ENCODE measurements at regions not wholly inside any gene's neighbourhood (a gene's known extent, or its start where the extent isn't known, plus 50 kb on each side); places are given as distances from the start of the nearest gene placed in this dataset.
A peak's percentile ranks its signal among the peaks of the same experiment; 100 is the strongest.

DNA sequence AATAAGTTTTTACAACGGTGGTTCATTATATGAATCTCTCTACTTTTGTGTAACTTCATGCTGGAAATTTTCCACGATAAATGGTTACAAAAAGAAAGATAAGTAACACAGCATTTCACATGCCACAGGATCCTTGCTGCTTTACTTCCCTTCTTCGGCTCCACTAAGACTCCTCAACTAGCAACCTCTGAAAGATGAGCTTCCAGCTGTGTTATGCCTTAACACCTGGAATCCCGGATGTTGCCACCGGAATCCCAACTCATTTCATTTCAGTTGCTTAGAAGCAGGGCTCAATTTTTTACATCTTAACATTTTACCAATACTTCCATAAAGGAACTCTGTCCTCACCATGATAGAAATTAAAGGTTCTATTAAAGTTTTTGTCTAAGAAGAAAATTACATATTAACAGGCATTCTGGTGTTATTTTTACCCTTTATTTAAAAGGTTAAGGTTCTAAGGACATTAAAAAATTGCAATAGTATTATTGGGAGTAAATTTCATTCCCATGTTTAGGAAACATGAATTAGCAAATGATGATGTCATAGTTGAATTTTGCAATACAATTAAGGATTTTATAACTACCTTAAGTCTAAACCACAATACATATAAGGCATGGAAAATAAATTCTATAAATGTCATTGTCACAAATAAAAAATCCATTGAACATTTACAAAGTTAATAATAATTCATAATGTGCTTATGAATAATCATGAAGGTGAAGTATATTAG, 57.1 kb upstream of the IL6 start:
- H3K27ac Mint-ChIP-seq, result no peak overlapping the region
- H3K36me3 ChIP-seq, result no peaks in the 10 kb centered on the region
- H3K4me1 Mint-ChIP-seq, result no peaks in the 10 kb centered on the region
- H3K9me3 ChIP-seq (ENCODE audit: low read depth), result no peaks in the 10 kb centered on the region
- H3K79me2 ChIP-seq (ENCODE audit: low read depth), result no peaks in the 10 kb centered on the region
- no peak overlapping the region for H3K4me3 Mint-ChIP-seq
- no peak overlapping the region for H2AFZ ChIP-seq (replicated peaks)
- no peaks in the 10 kb centered on the region for H3K4me1 ChIP-seq
- no peak overlapping the region for H3K9ac ChIP-seq
- TF ChIP-seq, protein P1, sequence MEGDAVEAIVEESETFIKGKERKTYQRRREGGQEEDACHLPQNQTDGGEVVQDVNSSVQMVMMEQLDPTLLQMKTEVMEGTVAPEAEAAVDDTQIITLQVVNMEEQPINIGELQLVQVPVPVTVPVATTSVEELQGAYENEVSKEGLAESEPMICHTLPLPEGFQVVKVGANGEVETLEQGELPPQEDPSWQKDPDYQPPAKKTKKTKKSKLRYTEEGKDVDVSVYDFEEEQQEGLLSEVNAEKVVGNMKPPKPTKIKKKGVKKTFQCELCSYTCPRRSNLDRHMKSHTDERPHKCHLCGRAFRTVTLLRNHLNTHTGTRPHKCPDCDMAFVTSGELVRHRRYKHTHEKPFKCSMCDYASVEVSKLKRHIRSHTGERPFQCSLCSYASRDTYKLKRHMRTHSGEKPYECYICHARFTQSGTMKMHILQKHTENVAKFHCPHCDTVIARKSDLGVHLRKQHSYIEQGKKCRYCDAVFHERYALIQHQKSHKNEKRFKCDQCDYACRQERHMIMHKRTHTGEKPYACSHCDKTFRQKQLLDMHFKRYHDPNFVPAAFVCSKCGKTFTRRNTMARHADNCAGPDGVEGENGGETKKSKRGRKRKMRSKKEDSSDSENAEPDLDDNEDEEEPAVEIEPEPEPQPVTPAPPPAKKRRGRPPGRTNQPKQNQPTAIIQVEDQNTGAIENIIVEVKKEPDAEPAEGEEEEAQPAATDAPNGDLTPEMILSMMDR (IDR thresholded peaks at IDR 0.05), result no peak
- no peak for TF ChIP-seq EZH2 (IDR thresholded peaks at IDR 0.05)
- TF ChIP-seq EZH2phosphoT487 (IDR thresholded peaks at IDR 0.05), result no peak
- H3K36me3 Mint-ChIP-seq, result no peaks in the 10 kb centered on the region
- DNase-seq (ENCODE audit: low spot score), result no peak
- H3K27me3 Mint-ChIP-seq (ENCODE audit: insufficient read depth, low read depth), result no peaks in the 10 kb centered on the region
- no peaks in the 10 kb centered on the region for H3K27me3 ChIP-seq
- no peaks in the 10 kb centered on the region for H3K9me3 Mint-ChIP-seq
- no peaks in the 10 kb centered on the region for H3F3A ChIP-seq (ENCODE audit: low read depth)
- no peak overlapping the region for H3K27ac ChIP-seq
- no peaks in the 10 kb centered on the region for H4K20me1 ChIP-seq (ENCODE audit: low read depth)
- H3K4me2 ChIP-seq, result no peak overlapping the region
- H3K4me3 ChIP-seq, result no peak overlapping the region

DNA sequence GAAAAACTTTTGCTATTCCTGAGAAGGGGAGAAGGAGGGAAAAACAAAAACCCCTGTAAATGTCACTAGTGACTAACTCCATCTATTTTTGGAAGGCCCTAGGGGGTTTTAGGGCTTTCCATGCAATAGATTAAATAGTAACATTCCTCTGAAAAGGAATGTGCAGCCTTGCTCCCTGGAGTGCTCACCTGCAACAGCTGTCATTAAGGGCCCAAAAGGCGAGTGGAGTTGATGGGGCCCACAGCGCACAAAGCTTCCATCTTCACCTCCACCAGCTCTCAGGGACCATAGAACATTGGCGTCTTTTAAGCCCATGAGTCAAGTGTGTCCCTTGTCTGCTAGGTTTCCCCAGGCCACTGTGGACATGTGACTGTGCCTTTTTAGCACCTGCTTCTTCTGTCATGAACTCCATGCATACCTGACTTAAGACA, 58.0 kb upstream of the IL6 start:
- Mint-ChIP-seq H3K27me3 (ENCODE audit: insufficient read depth, low read depth) (no peaks in the 10 kb centered on the region), H3K9me3 (no peaks in the 10 kb centered on the region), H3K4me3 (no peak overlapping the region), H3K27ac (no peak overlapping the region), H3K36me3 (no peaks in the 10 kb centered on the region), H3K4me1 (no peaks in the 10 kb centered on the region)
- Histone ChIP-seq H3K36me3 (no peaks in the 10 kb centered on the region), H3K79me2 (ENCODE audit: low read depth) (no peaks in the 10 kb centered on the region), H3K9me3 (ENCODE audit: low read depth) (no peaks in the 10 kb centered on the region), H4K20me1 (ENCODE audit: low read depth) (no peaks in the 10 kb centered on the region), H2AFZ (replicated peaks) (no peak overlapping the region), H3K4me1 (no peaks in the 10 kb centered on the region), H3K27ac (no peak overlapping the region), H3K4me2 (no peak overlapping the region), H3K9ac (no peak overlapping the region), H3K4me3 (no peak overlapping the region), H3K27me3 (no peaks in the 10 kb centered on the region), H3F3A (ENCODE audit: low read depth) (no peaks in the 10 kb centered on the region)
- TF ChIP-seq EZH2 (IDR thresholded peaks at IDR 0.05) (no peak), EZH2phosphoT487 (IDR thresholded peaks at IDR 0.05) (no peak)
- TF ChIP-seq, protein P1 (IDR thresholded peaks at IDR 0.05), result no peak
- DNase-seq (ENCODE audit: low spot score), result no peak

DNA sequence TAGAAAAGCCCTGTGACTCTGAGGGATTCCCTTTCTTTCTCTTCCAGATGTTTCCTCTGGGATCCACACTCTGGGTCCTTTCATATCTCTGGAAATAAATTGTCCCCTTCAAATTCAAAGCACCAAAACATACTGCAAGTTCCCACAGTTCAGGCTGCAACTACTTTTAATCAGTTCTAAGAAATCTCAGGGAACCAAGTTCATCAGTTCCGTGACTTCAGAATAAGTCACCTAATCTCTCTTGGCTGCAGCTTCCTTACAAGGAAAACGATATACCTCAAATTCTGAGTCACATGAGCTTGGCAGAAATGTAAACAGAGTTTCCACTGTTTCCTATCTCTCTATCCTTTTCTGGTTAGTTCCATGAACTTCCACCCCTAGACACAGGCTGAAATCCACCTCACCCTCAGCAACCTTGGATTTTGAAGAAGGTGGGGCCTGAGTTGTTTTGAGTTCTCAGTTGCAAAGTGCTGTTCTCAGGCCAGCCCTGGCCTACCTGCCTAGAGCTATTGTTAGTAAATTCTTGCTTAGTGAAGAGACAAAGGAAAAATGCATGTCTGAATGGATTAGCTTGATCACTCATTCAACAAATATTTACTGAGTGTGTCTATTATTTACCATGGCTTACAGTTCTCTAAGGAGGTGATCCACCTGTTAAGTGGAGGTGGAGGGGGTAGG, 59.3 kb upstream of the IL6 start:
- Histone ChIP-seq H3K27ac (no peak overlapping the region), H3K27me3 (no peaks in the 10 kb centered on the region), H4K20me1 (ENCODE audit: low read depth) (no peaks in the 10 kb centered on the region), H3F3A (ENCODE audit: low read depth) (no peaks in the 10 kb centered on the region), H3K79me2 (ENCODE audit: low read depth) (no peaks in the 10 kb centered on the region), H2AFZ (replicated peaks) (no peak overlapping the region), H3K9me3 (ENCODE audit: low read depth) (no peaks in the 10 kb centered on the region), H3K4me2 (no peak overlapping the region), H3K4me3 (no peak overlapping the region), H3K4me1 (no peaks in the 10 kb centered on the region), H3K36me3 (no peaks in the 10 kb centered on the region), H3K9ac (no peak overlapping the region)
- no peak for TF ChIP-seq EZH2 (IDR thresholded peaks at IDR 0.05)
- no peak for TF ChIP-seq EZH2phosphoT487 (IDR thresholded peaks at IDR 0.05)
- TF ChIP-seq, protein P1 (IDR thresholded peaks at IDR 0.05), result no peak
- no peak for DNase-seq (ENCODE audit: low spot score)
- no peak overlapping the region for H3K4me3 Mint-ChIP-seq
- H3K27me3 Mint-ChIP-seq (ENCODE audit: insufficient read depth, low read depth), result no peaks in the 10 kb centered on the region
- no peaks in the 10 kb centered on the region for H3K36me3 Mint-ChIP-seq
- H3K27ac Mint-ChIP-seq, result peak overlapping the region; percentile 40
- no peaks in the 10 kb centered on the region for H3K4me1 Mint-ChIP-seq
- H3K9me3 Mint-ChIP-seq, result no peaks in the 10 kb centered on the region
